ENCODE measurements at regions not wholly inside any gene's neighbourhood (a gene's known extent, or its start where the extent isn't known, plus 50 kb on each side); places are given as distances from the start of the nearest gene placed in this dataset.
"Not testable (repeated sequence)": the region's sequence is repeated elsewhere in the genome, so short reads cannot be mapped to it uniquely, and the experiment has no call there.

DNA sequence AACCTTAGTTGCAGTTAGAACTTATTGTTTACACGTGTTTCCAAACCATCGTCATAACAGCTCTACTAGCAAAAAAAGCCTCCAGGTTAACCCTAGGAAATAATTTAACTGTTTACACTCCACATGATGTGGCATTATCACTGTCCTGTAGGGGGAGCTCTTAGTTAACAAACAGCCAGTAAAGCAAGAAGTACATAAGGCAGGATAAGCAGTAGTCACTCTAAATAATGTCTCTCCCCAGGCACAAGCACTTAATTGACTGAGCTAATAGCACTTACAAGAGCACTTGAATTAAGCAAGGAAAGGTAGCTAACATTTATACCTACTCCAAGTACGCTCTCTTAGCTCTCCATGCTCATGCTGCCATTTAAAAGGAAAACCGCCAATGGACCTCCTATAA is 65.2 kb downstream of the CYP4A11 start:
- TF ChIP-seq, protein P1, sequence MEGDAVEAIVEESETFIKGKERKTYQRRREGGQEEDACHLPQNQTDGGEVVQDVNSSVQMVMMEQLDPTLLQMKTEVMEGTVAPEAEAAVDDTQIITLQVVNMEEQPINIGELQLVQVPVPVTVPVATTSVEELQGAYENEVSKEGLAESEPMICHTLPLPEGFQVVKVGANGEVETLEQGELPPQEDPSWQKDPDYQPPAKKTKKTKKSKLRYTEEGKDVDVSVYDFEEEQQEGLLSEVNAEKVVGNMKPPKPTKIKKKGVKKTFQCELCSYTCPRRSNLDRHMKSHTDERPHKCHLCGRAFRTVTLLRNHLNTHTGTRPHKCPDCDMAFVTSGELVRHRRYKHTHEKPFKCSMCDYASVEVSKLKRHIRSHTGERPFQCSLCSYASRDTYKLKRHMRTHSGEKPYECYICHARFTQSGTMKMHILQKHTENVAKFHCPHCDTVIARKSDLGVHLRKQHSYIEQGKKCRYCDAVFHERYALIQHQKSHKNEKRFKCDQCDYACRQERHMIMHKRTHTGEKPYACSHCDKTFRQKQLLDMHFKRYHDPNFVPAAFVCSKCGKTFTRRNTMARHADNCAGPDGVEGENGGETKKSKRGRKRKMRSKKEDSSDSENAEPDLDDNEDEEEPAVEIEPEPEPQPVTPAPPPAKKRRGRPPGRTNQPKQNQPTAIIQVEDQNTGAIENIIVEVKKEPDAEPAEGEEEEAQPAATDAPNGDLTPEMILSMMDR (IDR thresholded peaks at IDR 0.05): peak in 4 of 5 experiments; percentile 15 to 34 (median 28)
- TF ChIP-seq POLR2AphosphoS5, POLR2A (IDR thresholded peaks at IDR 0.05): not testable (repeated sequence)
